GM12891 (cell line): ENCODE measurements at regions not wholly inside any gene's neighbourhood (a gene's known extent, or its start where the extent isn't known, plus 50 kb on each side); places are given as distances from the start of the nearest gene placed in this dataset.

ENCODE experiments used
- POLR2AphosphoS5 ChIP-seq: IDR thresholded peaks from 2 replicates; pipeline ENCODE4 v1.6.1; 2011; ENCODE audit warnings: low read depth, low read length, control low read depth
- POU2F2 ChIP-seq: IDR thresholded peaks from 2 replicates; pipeline ENCODE4 v1.6.1; 2011; ENCODE audit warnings: low read depth, mild to moderate bottlenecking, control low read depth, low read length, moderate library complexity

DNA sequence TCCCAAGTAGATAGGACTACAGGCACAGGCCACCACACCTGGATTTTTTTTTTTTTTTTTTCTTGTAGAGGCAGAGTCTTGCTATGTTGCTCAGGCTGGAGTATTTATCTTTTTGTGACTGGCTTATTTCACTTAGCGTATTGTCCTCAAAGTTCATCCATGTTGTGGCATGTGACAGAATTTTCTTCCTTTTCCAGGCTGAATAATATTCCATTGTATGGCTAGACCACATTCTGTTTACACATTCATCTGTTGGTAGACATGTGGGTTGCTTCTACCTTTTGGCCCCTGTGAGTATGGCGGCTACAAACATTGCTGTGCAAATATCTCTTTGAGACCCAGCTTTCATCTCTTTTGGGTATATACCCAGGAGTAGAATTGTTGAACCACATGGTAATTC is 160.2 kb upstream of the SMAD3 start:
- no peak for TF ChIP-seq POU2F2
- TF ChIP-seq POLR2AphosphoS5, result no peak
